GM12864 (cell line): ENCODE measurements at regions not wholly inside any gene's neighbourhood (a gene's known extent, or its start where the extent isn't known, plus 50 kb on each side); places are given as distances from the start of the nearest gene placed in this dataset.

ENCODE experiments used
- DNase-seq: peaks from one replicate; pipeline ENCODE4 v3.0.0-alpha.2; 2011; ENCODE audit warnings: low read depth
- H3K4me3 ChIP-seq: 2 replicates; pipeline ENCODE4 v1.5.1; 2011; ENCODE audit warnings: mild to moderate bottlenecking, low read depth, low read length, control low read depth
- CTCF ChIP-seq: IDR thresholded peaks from 2 replicates; pipeline ENCODE4 v1.5.1; 2011; ENCODE audit warnings: low read depth, mild to moderate bottlenecking, moderate library complexity, low read length, control low read depth, inconsistent platforms; ENCODE audit errors: missing control alignments

DNA sequence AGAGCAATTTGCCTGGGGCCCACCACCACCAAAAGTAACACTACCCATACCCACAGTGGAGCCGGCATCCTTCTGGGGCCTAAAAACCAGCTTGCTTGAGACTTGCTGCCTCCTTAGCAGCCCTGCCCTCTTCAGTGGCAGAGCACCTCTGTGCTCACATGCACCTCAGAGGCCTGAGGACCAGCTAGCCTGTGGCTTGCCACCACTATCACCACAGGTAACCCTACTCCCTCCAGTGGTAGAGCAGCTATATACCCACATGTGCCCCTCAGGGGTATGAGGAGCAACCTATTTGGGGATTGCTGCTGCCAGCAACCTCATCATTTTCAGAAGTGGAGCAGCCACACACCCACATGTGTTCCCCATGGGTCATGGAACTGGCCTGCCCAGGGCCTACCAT, 111.4 kb upstream of the SPRY2 start:
- H3K4me3 ChIP-seq = no peak overlapping the region
- no peak for TF ChIP-seq CTCF
- no peak for DNase-seq

DNA sequence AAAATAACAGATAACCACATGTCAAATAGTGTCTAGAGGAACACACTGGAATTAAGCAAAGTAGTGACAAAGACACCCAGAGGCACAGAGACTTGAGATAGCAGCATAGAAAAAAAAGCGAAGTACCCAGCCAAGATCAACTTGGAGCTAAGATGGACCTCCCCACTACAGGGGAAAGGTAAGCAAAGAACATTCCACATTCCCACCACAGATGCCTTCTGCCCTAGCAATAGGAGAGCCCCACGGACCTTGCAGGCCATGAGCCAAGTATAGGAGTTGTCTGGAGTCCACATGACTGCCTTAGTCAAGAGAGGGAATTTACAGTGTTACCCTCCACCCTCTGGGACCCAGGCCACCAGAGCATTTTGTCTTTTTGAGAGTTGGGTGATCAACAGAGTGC, 110.7 kb upstream of the SPRY2 start:
- H3K4me3 ChIP-seq = no peak overlapping the region
- no peak for DNase-seq
- no peak for TF ChIP-seq CTCF

GRCh38 chr13:80450386-80450785, 109.5 kb upstream of the SPRY2 start:
- no peak for DNase-seq
- TF ChIP-seq CTCF = no peak
- no peak overlapping the region for H3K4me3 ChIP-seq

GRCh38 chr13:80448725-80449124, 107.8 kb upstream of the SPRY2 start:
- no peak for TF ChIP-seq CTCF
- no peak overlapping the region for H3K4me3 ChIP-seq
- no peak for DNase-seq

- H3K4me3 ChIP-seq = no peak overlapping the region
- DNase-seq = no peak
- no peak for TF ChIP-seq CTCF
These were observed 106.8 kb upstream of the SPRY2 start for GRCh38 chr13:80447747-80448146.

GRCh38 chr13:80444240-80445015, 103.5 kb upstream of the SPRY2 start:
- no peak for DNase-seq
- H3K4me3 ChIP-seq = no peak overlapping the region
- TF ChIP-seq CTCF = no peak

- no peak overlapping the region for H3K4me3 ChIP-seq
- DNase-seq = no peak
- no peak for TF ChIP-seq CTCF
These were observed 101.7 kb upstream of the SPRY2 start for GRCh38 chr13:80442609-80443008.
